WTC11 (cell line): ENCODE measurements at regions not wholly inside any gene's neighbourhood (a gene's known extent, or its start where the extent isn't known, plus 50 kb on each side); places are given as distances from the start of the nearest gene placed in this dataset.

ENCODE experiments used
- ATAC-seq: fragments of 200-7000 bp; cut with Tn5 transposase; 2 replicates; pipeline ENCODE4 v1.10.0; 2021; ENCODE audit warnings: mild to moderate bottlenecking, moderate library complexity
- CTCF ChIA-PET: fragments of 300-600 bp; sonication (Branson Sonifier 250); formaldehyde crosslinking; loops from one replicate; lab custom pipeline; 2021; ENCODE audit warnings: antibody characterized with exemption; lab: Charles Lee
- POLR2A ChIA-PET: fragments of 350-600 bp; sonication (Branson Sonifier 250); formaldehyde crosslinking; loops from one replicate; lab custom pipeline; 2021; ENCODE audit warnings: antibody characterized with exemption; lab: Charles Lee
- DNase-seq: peaks from one replicate; pipeline ENCODE4 v3.0.0; 2021; ENCODE audit warnings: low spot score
- H3K27ac Mint-ChIP-seq: 2 replicates; pipeline ENCODE4 v1.8.0; 2021; ENCODE audit warnings: mixed read lengths
- H3K27me3 Mint-ChIP-seq: 2 replicates; pipeline ENCODE4 v1.8.0; 2021; ENCODE audit warnings: low read depth, mild to moderate bottlenecking, moderate library complexity, mixed read lengths
- H3K36me3 Mint-ChIP-seq: 2 replicates; pipeline ENCODE4 v1.8.0; 2021; ENCODE audit warnings: mixed read lengths
- H3K4me1 Mint-ChIP-seq: 2 replicates; pipeline ENCODE4 v1.8.0; 2022; ENCODE audit warnings: mixed read lengths
- H3K4me3 Mint-ChIP-seq: 2 replicates; pipeline ENCODE4 v1.8.0; 2021; ENCODE audit warnings: mild to moderate bottlenecking, moderate library complexity, mixed read lengths
- H3K9me3 Mint-ChIP-seq: 2 replicates; pipeline ENCODE4 v1.8.0; 2021; ENCODE audit warnings: mixed read lengths
- ATF1 ChIP-seq: sonication (generic); formaldehyde crosslinking; IDR thresholded peaks from 2 replicates; pipeline ENCODE4 v1.8.1; 2023; ENCODE audit warnings: mild to moderate bottlenecking, moderate library complexity, missing genetic modification reagents
- CTCF ChIP-seq: fragments of 200-600 bp; IDR thresholded peaks from 2 replicates; pipeline ENCODE4 v1.8.0; 2022; ENCODE audit warnings: antibody characterized with exemption
- EMX1 ChIP-seq: fragments of 250-450 bp; sonication (Bioruptor Pico); IDR thresholded peaks from 2 replicates; pipeline ENCODE4 v1.8.0; 2021; ENCODE audit warnings: mild to moderate bottlenecking
- FOXP1 ChIP-seq: sonication (generic); formaldehyde crosslinking; IDR thresholded peaks from 2 replicates; pipeline ENCODE4 v1.8.0; 2022; ENCODE audit warnings: missing genetic modification reagents, mild to moderate bottlenecking, moderate library complexity, borderline replicate concordance
- HMGA2 ChIP-seq: fragments of 250-450 bp; sonication (Bioruptor Pico); IDR thresholded peaks from 2 replicates; pipeline ENCODE4 v1.4.0; 2021; ENCODE audit warnings: mild to moderate bottlenecking, moderate library complexity
- MXD4 ChIP-seq: fragments of 250-450 bp; sonication (Bioruptor Pico); IDR thresholded peaks from 2 replicates; pipeline ENCODE4 v1.8.0; 2021; ENCODE audit warnings: mild to moderate bottlenecking, moderate library complexity, borderline replicate concordance
- NFATC4 ChIP-seq: fragments of 250-450 bp; sonication (Bioruptor Pico); IDR thresholded peaks from 2 replicates; pipeline ENCODE4 v1.9.0; 2021; ENCODE audit warnings: mild to moderate bottlenecking
- ZNF138 ChIP-seq: sonication (generic); formaldehyde crosslinking; conservative IDR thresholded peaks from 2 replicates; pipeline ENCODE4 v1.8.1; 2022; ENCODE audit warnings: mild to moderate bottlenecking, moderate library complexity, missing genetic modification reagents
- ZNF232 ChIP-seq: sonication (generic); formaldehyde crosslinking; IDR thresholded peaks from 2 replicates; pipeline ENCODE4 v1.8.0; 2022; ENCODE audit warnings: mild to moderate bottlenecking, missing genetic modification reagents
- ZNF532 ChIP-seq: fragments of 250-450 bp; sonication (Bioruptor Pico); IDR thresholded peaks from 2 replicates; pipeline ENCODE4 v1.9.0; 2021; ENCODE audit warnings: mild to moderate bottlenecking, borderline replicate concordance
- TF ChIP-seq, protein P1 (sequence below): sonication (generic); formaldehyde crosslinking; IDR thresholded peaks from 2 replicates; pipeline ENCODE4 v1.8.1; 2022; ENCODE audit warnings: low read depth, mild to moderate bottlenecking, moderate library complexity, missing genetic modification reagents, borderline replicate concordance
- TF ChIP-seq, protein P2 (sequence below): sonication (generic); formaldehyde crosslinking; IDR thresholded peaks from 2 replicates; pipeline ENCODE4 v1.8.1; 2023; ENCODE audit warnings: mild to moderate bottlenecking, missing genetic modification reagents
- TF ChIP-seq, protein P3 (sequence below): sonication (generic); formaldehyde crosslinking; IDR thresholded peaks from 2 replicates; pipeline ENCODE4 v1.8.0; 2022; ENCODE audit warnings: mild to moderate bottlenecking, missing genetic modification reagents

- CTCF ChIA-PET, result interaction anchor here (0.6 to 2.6 kb wide), 32 partner anchors 9 to 562 kb away, joined by 3 to 26 read pairs (median 5); no protein-coding TSS in a partner anchor
- ATAC-seq, result peak; percentile 99
- DNase-seq, result peak; percentile 83
- Mint-ChIP-seq H3K36me3 (no peaks in the 10 kb centered on the region), H3K9me3 (no peaks in the 10 kb centered on the region), H3K4me3 (no peak overlapping the region), H3K27ac (no peak overlapping the region), H3K27me3 (no peaks in the 10 kb centered on the region), H3K4me1 (no peaks in the 10 kb centered on the region)
- TF ChIP-seq CTCF (peak; percentile 91), EMX1 (CRISPR knock-in tag) (no peak)
- POLR2A ChIA-PET, result no interaction called here
Observed at GRCh38 chr3:159322322-159322939, 520.6 kb downstream of the MFSD1 start.

- DNase-seq (no peak), ATAC-seq (no peak)
- TF ChIP-seq ZNF138, result no peak
- TF ChIP-seq ZNF532 (CRISPR knock-in tag), result no peak
- no peak for TF ChIP-seq FOXP1 (CRISPR knock-in tag)
- TF ChIP-seq, protein P1, sequence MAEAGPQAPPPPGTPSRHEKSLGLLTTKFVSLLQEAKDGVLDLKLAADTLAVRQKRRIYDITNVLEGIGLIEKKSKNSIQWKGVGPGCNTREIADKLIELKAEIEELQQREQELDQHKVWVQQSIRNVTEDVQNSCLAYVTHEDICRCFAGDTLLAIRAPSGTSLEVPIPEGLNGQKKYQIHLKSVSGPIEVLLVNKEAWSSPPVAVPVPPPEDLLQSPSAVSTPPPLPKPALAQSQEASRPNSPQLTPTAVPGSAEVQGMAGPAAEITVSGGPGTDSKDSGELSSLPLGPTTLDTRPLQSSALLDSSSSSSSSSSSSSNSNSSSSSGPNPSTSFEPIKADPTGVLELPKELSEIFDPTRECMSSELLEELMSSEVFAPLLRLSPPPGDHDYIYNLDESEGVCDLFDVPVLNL (CRISPR knock-in tag), result no peak
- no peak for TF ChIP-seq NFATC4 (CRISPR knock-in tag)
- TF ChIP-seq ZNF232, result no peak
- TF ChIP-seq MXD4 (CRISPR knock-in tag), result no peak
- TF ChIP-seq ATF1 (CRISPR knock-in tag), result no peak
- TF ChIP-seq, protein P2, sequence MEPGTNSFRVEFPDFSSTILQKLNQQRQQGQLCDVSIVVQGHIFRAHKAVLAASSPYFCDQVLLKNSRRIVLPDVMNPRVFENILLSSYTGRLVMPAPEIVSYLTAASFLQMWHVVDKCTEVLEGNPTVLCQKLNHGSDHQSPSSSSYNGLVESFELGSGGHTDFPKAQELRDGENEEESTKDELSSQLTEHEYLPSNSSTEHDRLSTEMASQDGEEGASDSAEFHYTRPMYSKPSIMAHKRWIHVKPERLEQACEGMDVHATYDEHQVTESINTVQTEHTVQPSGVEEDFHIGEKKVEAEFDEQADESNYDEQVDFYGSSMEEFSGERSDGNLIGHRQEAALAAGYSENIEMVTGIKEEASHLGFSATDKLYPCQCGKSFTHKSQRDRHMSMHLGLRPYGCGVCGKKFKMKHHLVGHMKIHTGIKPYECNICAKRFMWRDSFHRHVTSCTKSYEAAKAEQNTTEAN (CRISPR knock-in tag), result no peak
- no peak for TF ChIP-seq HMGA2 (CRISPR knock-in tag)
- CTCF ChIA-PET, result interaction anchor here (1.0 to 2.6 kb wide), 2 partner anchors 163 to 482 kb away, joined by 5 to 10 read pairs; no protein-coding TSS in a partner anchor
- H3K36me3 Mint-ChIP-seq, result no peaks in the 10 kb centered on the region
- H3K27me3 Mint-ChIP-seq, result no peaks in the 10 kb centered on the region
- H3K4me1 Mint-ChIP-seq, result no peaks in the 10 kb centered on the region
- H3K9me3 Mint-ChIP-seq, result no peaks in the 10 kb centered on the region
- no peak overlapping the region for H3K27ac Mint-ChIP-seq
- POLR2A ChIA-PET, result no interaction called here
- no peak overlapping the region for H3K4me3 Mint-ChIP-seq
Observed at GRCh38 chr3:159323848-159324247, 522.0 kb downstream of the MFSD1 start.

GRCh38 chr3:159326998-159327397 is 525.1 kb downstream of the MFSD1 start:
- ATAC-seq, result no peak

More at GRCh38 chr3:159326998-159327397, 525.1 kb downstream of the MFSD1 start:
- POLR2A ChIA-PET, result no interaction called here
- Mint-ChIP-seq H3K4me1 (no peaks in the 10 kb centered on the region), H3K36me3 (no peaks in the 10 kb centered on the region), H3K4me3 (no peak overlapping the region), H3K27ac (no peak overlapping the region), H3K9me3 (no peaks in the 10 kb centered on the region), H3K27me3 (no peaks in the 10 kb centered on the region)
- CTCF ChIA-PET, result no interaction called here
- TF ChIP-seq, protein P3, sequence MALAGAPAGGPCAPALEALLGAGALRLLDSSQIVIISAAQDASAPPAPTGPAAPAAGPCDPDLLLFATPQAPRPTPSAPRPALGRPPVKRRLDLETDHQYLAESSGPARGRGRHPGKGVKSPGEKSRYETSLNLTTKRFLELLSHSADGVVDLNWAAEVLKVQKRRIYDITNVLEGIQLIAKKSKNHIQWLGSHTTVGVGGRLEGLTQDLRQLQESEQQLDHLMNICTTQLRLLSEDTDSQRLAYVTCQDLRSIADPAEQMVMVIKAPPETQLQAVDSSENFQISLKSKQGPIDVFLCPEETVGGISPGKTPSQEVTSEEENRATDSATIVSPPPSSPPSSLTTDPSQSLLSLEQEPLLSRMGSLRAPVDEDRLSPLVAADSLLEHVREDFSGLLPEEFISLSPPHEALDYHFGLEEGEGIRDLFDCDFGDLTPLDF (CRISPR knock-in tag), result no peak
- no peak for DNase-seq
